ENCODE measurements at regions not wholly inside any gene's neighbourhood (a gene's known extent, or its start where the extent isn't known, plus 50 kb on each side); places are given as distances from the start of the nearest gene placed in this dataset.

DNA sequence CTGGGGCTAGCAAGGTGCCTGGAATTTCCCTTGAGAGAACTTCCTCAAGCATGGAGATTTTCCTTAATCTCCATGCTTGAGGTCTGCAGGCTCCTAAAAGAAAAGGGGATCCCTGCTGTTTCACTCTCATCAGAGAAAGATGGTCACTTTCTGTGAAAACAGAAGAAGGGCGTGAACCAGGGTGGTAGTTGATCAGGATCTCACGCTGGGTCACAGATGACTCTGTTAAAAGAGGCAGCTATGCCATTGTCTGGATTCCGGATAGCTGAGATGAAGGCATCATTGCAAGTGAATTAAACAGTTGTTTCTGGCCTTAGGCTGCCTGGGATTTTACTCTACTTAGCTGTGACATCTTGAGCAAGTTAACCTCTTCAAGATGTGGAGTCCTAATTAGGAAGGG is 525.9 kb downstream of the TYW1 start:
- peaks cover 0 to 18% (median 3%) of the 10 kb centered on the region in 5 donors for H3K4me1 ChIP-seq (ENCODE audit: control insufficient read depth in 5 of 5, insufficient read depth in 5 of 5, low read length in 5 of 5)
- no peaks in the 10 kb centered on the region for H3K27me3 ChIP-seq (ENCODE audit: control insufficient read depth in 5 of 5, insufficient read depth in 4 of 5, low read length in 5 of 5)
- H3K27ac ChIP-seq (ENCODE audit: low read depth, low read length): no peak overlapping the region
- no peaks in the 10 kb centered on the region for H3K9me3 ChIP-seq (ENCODE audit: control insufficient read depth in 5 of 5, low read length in 5 of 5)
- no peaks in the 10 kb centered on the region for H3K36me3 ChIP-seq (ENCODE audit: control insufficient read depth in 5 of 5, insufficient read depth in 5 of 5, low read length in 5 of 5)
- H3K4me3 ChIP-seq (ENCODE audit: low read depth in 1 of 5, low read length in 5 of 5): no peak overlapping the region
- H3K9ac ChIP-seq (ENCODE audit: low read length in 5 of 5): no peak overlapping the region

GRCh38 chr7:67523713-67524112 is 527.1 kb downstream of the TYW1 start:
- no peaks in the 10 kb centered on the region for H3K9me3 ChIP-seq (ENCODE audit: control insufficient read depth in 5 of 5, low read length in 5 of 5)

GRCh38 chr7:67525588-67525987 is 529.0 kb downstream of the TYW1 start:
- peaks cover 0 to 5% (median 0%) of the 10 kb centered on the region in 5 donors for H3K9me3 ChIP-seq (ENCODE audit: control insufficient read depth in 5 of 5, low read length in 5 of 5)
- no peak overlapping the region for H3K4me3 ChIP-seq (ENCODE audit: low read depth in 1 of 5, low read length in 5 of 5)
- no peaks in the 10 kb centered on the region for H3K36me3 ChIP-seq (ENCODE audit: control insufficient read depth in 5 of 5, insufficient read depth in 5 of 5, low read length in 5 of 5)
- H3K27ac ChIP-seq (ENCODE audit: low read depth, low read length): no peak overlapping the region
- H3K27me3 ChIP-seq (ENCODE audit: control insufficient read depth in 5 of 5, insufficient read depth in 4 of 5, low read length in 5 of 5): no peaks in the 10 kb centered on the region
- H3K4me1 ChIP-seq (ENCODE audit: control insufficient read depth in 5 of 5, insufficient read depth in 5 of 5, low read length in 5 of 5): no peaks in the 10 kb centered on the region
- no peak overlapping the region for H3K9ac ChIP-seq (ENCODE audit: low read length in 5 of 5)

More at GRCh38 chr7:67523713-67524112, 527.1 kb downstream of the TYW1 start:
- Histone ChIP-seq H3K27me3 (ENCODE audit: control insufficient read depth in 5 of 5, insufficient read depth in 4 of 5, low read length in 5 of 5) (no peaks in the 10 kb centered on the region), H3K4me1 (ENCODE audit: control insufficient read depth in 5 of 5, insufficient read depth in 5 of 5, low read length in 5 of 5) (peaks cover 0 to 8% (median 2%) of the 10 kb centered on the region in 5 donors), H3K36me3 (ENCODE audit: control insufficient read depth in 5 of 5, insufficient read depth in 5 of 5, low read length in 5 of 5) (no peaks in the 10 kb centered on the region), H3K27ac (ENCODE audit: low read depth, low read length) (no peak overlapping the region), H3K4me3 (ENCODE audit: low read depth in 1 of 5, low read length in 5 of 5) (no peak overlapping the region), H3K9ac (ENCODE audit: low read length in 5 of 5) (no peak overlapping the region)

DNA sequence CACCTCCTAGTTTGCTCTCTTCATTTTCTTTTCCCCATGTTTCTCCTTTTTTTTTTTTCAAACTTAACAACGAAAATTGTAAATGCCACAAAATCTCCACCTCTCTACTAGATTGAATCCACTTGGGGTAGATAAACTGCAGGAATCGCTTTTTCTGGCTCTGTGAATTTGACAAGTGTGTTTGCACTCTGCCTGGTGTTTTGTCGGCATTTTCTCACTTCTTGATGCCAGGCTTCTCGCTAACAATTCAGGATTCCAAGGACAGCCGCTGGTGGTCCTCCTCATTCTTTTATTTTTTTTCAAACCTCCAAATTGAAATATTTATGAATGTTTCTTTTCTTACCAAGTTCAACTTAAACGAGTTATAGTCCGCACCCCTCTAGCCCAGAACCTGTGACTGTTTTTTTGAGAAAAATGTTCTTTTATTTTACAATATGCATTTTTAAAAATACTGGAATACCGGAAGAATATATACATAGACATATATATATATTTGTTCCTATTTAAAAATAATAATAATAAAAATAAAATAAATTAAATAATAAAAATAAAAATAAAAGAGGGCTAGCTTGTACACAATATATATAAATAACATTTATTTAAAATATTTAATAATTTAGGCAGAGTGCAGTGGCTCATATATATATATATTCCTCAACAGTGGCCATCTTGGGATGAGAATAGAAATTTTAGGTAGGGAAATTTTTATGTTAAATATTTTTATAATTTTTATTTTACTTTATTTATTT is 538.8 kb downstream of the TYW1 start:
- H3K4me1 ChIP-seq (ENCODE audit: control insufficient read depth in 5 of 5, insufficient read depth in 5 of 5, low read length in 5 of 5): no peaks in the 10 kb centered on the region

GRCh38 chr7:67542916-67543315 is 546.3 kb downstream of the TYW1 start:
- Histone ChIP-seq H3K36me3 (ENCODE audit: control insufficient read depth in 5 of 5, insufficient read depth in 5 of 5, low read length in 5 of 5) (no peaks in the 10 kb centered on the region), H3K27me3 (ENCODE audit: control insufficient read depth in 5 of 5, insufficient read depth in 4 of 5, low read length in 5 of 5) (no peaks in the 10 kb centered on the region), H3K9ac (ENCODE audit: low read length in 5 of 5) (no peak overlapping the region), H3K4me3 (ENCODE audit: low read depth in 1 of 5, low read length in 5 of 5) (no peak overlapping the region), H3K4me1 (ENCODE audit: control insufficient read depth in 5 of 5, insufficient read depth in 5 of 5, low read length in 5 of 5) (no peaks in the 10 kb centered on the region), H3K9me3 (ENCODE audit: control insufficient read depth in 5 of 5, low read length in 5 of 5) (no peaks in the 10 kb centered on the region), H3K27ac (ENCODE audit: low read depth, low read length) (no peak overlapping the region)

More for the DNA sequence above, 538.8 kb downstream of the TYW1 start:
- Histone ChIP-seq H3K27ac (ENCODE audit: low read depth, low read length) (no peak overlapping the region), H3K4me3 (ENCODE audit: low read depth in 1 of 5, low read length in 5 of 5) (no peak overlapping the region), H3K36me3 (ENCODE audit: control insufficient read depth in 5 of 5, insufficient read depth in 5 of 5, low read length in 5 of 5) (no peaks in the 10 kb centered on the region), H3K27me3 (ENCODE audit: control insufficient read depth in 5 of 5, insufficient read depth in 4 of 5, low read length in 5 of 5) (no peaks in the 10 kb centered on the region), H3K9me3 (ENCODE audit: control insufficient read depth in 5 of 5, low read length in 5 of 5) (peaks cover 4 to 9% (median 5%) of the 10 kb centered on the region in 5 donors), H3K9ac (ENCODE audit: low read length in 5 of 5) (no peak overlapping the region)

DNA sequence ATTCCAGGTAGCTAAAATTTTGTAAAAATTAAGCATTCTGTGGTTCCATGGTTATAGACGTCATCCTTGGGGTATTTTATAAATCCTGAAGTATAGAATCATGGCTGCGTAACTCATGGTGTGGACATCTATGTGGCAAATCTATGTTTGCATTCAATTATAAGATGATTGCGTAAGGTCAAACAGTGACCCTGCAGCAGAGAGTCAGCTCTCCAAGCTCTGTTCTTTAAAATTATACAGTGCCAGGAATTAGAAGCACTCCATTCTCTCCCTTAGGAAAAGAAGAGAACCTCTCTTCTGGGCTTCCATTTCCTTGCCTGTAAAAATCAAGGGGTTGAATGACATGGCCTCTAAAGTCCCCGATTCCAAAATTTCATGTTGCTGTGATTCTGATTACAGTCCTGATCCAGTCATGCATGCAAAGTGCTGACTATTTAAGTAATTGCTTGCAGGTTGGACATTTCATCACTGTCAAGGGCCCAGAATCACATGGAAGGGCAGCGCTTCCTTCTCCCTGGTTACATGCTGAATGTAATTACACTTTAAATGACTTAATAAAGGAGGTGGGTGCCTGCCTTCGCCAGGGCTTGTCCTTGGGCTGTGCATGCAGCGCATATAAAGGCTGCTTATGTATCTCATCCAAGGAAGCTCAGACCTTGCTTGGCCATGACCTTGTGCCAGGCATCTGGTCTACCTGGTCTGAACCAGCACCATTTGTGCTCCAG is 550.7 kb downstream of the TYW1 start:
- Histone ChIP-seq H3K36me3 (ENCODE audit: control insufficient read depth in 5 of 5, insufficient read depth in 5 of 5, low read length in 5 of 5) (no peaks in the 10 kb centered on the region), H3K27ac (ENCODE audit: low read depth, low read length) (no peak overlapping the region), H3K9me3 (ENCODE audit: control insufficient read depth in 5 of 5, low read length in 5 of 5) (peaks cover 0 to 6% (median 0%) of the 10 kb centered on the region in 5 donors), H3K4me1 (ENCODE audit: control insufficient read depth in 5 of 5, insufficient read depth in 5 of 5, low read length in 5 of 5) (peaks cover 0 to 3% (median 0%) of the 10 kb centered on the region in 5 donors), H3K27me3 (ENCODE audit: control insufficient read depth in 5 of 5, insufficient read depth in 4 of 5, low read length in 5 of 5) (peaks cover 0 to 4% (median 0%) of the 10 kb centered on the region in 5 donors), H3K9ac (ENCODE audit: low read length in 5 of 5) (no peak overlapping the region), H3K4me3 (ENCODE audit: low read depth in 1 of 5, low read length in 5 of 5) (no peak overlapping the region)

DNA sequence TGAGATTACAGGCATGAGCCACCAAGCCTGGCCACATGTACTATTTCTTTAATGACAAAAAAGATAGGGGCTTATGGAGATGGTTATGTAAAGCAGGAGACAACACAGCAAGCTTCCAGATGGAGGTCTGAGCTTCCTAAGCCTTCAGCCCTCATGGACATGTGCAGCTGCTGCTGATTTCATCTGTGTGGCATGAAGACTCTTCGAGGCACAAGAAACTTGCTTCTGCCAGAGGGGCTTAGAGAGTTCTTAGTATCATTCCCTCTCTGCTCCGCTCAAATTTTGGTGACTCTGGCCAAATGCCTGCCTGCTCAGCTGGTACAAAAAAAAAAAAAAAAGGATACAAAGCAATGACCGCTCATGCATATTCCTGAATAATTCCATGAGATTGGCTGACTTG is 552.5 kb downstream of the TYW1 start:
- Histone ChIP-seq H3K36me3 (ENCODE audit: control insufficient read depth in 5 of 5, insufficient read depth in 5 of 5, low read length in 5 of 5) (no peaks in the 10 kb centered on the region), H3K9ac (ENCODE audit: low read length in 5 of 5) (no peak overlapping the region), H3K9me3 (ENCODE audit: control insufficient read depth in 5 of 5, low read length in 5 of 5) (peaks cover 0 to 6% (median 0%) of the 10 kb centered on the region in 5 donors), H3K27ac (ENCODE audit: low read depth, low read length) (no peak overlapping the region), H3K27me3 (ENCODE audit: control insufficient read depth in 5 of 5, insufficient read depth in 4 of 5, low read length in 5 of 5) (peaks cover 0 to 4% (median 0%) of the 10 kb centered on the region in 5 donors), H3K4me1 (ENCODE audit: control insufficient read depth in 5 of 5, insufficient read depth in 5 of 5, low read length in 5 of 5) (peaks cover 0 to 3% (median 0%) of the 10 kb centered on the region in 5 donors), H3K4me3 (ENCODE audit: low read depth in 1 of 5, low read length in 5 of 5) (no peak overlapping the region)

- peaks cover 0 to 6% (median 0%) of the 10 kb centered on the region in 5 donors for H3K9me3 ChIP-seq (ENCODE audit: control insufficient read depth in 5 of 5, low read length in 5 of 5)
- peaks cover 0 to 4% (median 0%) of the 10 kb centered on the region in 5 donors for H3K27me3 ChIP-seq (ENCODE audit: control insufficient read depth in 5 of 5, insufficient read depth in 4 of 5, low read length in 5 of 5)
- no peaks in the 10 kb centered on the region for H3K36me3 ChIP-seq (ENCODE audit: control insufficient read depth in 5 of 5, insufficient read depth in 5 of 5, low read length in 5 of 5)
- H3K4me1 ChIP-seq (ENCODE audit: control insufficient read depth in 5 of 5, insufficient read depth in 5 of 5, low read length in 5 of 5): peaks cover 0 to 3% (median 0%) of the 10 kb centered on the region in 5 donors
- H3K27ac ChIP-seq (ENCODE audit: low read depth, low read length): no peak overlapping the region
- H3K9ac ChIP-seq (ENCODE audit: low read length in 5 of 5): no peak overlapping the region
- H3K4me3 ChIP-seq (ENCODE audit: low read depth in 1 of 5, low read length in 5 of 5): no peak overlapping the region
Measured at GRCh38 chr7:67550801-67551436, 554.3 kb downstream of the TYW1 start.

DNA sequence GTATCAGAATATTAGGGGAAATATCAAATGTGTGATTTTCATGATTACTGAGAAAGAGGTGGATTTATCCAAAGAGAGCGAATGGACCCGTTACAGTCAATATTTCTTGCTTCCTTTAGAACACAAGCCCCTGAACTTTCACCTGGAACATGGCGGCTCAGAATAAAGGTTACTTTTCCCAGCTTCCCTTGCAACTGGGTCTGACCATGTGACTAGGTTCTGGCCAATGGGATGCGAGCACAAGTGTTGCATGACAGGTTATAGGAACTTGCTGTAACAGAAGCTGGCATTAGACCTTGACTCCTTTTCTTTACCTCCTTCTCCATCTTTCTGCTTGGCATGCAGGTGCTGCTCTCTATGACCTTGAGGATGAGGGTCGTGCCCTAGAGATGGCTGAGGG is 556.1 kb downstream of the TYW1 start:
- Histone ChIP-seq H3K27ac (ENCODE audit: low read depth, low read length) (no peak overlapping the region), H3K27me3 (ENCODE audit: control insufficient read depth in 5 of 5, insufficient read depth in 4 of 5, low read length in 5 of 5) (peaks cover 0 to 4% (median 0%) of the 10 kb centered on the region in 5 donors), H3K36me3 (ENCODE audit: control insufficient read depth in 5 of 5, insufficient read depth in 5 of 5, low read length in 5 of 5) (no peaks in the 10 kb centered on the region), H3K9me3 (ENCODE audit: control insufficient read depth in 5 of 5, low read length in 5 of 5) (peaks cover 0 to 6% (median 0%) of the 10 kb centered on the region in 5 donors), H3K4me1 (ENCODE audit: control insufficient read depth in 5 of 5, insufficient read depth in 5 of 5, low read length in 5 of 5) (peaks cover 0 to 3% (median 0%) of the 10 kb centered on the region in 5 donors), H3K4me3 (ENCODE audit: low read depth in 1 of 5, low read length in 5 of 5) (no peak overlapping the region), H3K9ac (ENCODE audit: low read length in 5 of 5) (no peak overlapping the region)

DNA sequence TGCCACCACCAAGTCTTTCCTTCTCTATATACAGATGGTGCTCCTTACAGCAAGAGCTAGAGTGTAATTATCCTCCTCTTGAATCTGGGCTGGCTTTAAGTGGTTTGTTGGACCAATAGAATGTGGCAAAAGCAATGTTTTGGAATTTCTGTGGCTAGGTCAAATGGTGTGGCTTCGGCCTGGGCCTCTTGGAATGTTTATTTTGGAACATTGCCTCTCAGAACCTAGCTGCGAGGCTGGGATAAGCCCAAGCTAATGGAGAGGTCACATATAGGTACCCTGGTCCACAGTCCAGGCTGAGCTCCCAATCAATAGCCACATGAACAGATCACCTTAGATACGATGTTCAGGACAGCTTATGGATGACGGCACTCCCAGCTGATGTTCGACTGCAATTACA is 556.7 kb downstream of the TYW1 start:
- Histone ChIP-seq H3K27me3 (ENCODE audit: control insufficient read depth in 5 of 5, insufficient read depth in 4 of 5, low read length in 5 of 5) (peaks cover 0 to 4% (median 0%) of the 10 kb centered on the region in 5 donors), H3K9me3 (ENCODE audit: control insufficient read depth in 5 of 5, low read length in 5 of 5) (peaks cover 0 to 6% (median 0%) of the 10 kb centered on the region in 5 donors), H3K27ac (ENCODE audit: low read depth, low read length) (no peak overlapping the region), H3K4me3 (ENCODE audit: low read depth in 1 of 5, low read length in 5 of 5) (no peak overlapping the region), H3K4me1 (ENCODE audit: control insufficient read depth in 5 of 5, insufficient read depth in 5 of 5, low read length in 5 of 5) (peaks cover 0 to 3% (median 0%) of the 10 kb centered on the region in 5 donors), H3K36me3 (ENCODE audit: control insufficient read depth in 5 of 5, insufficient read depth in 5 of 5, low read length in 5 of 5) (no peaks in the 10 kb centered on the region), H3K9ac (ENCODE audit: low read length in 5 of 5) (no peak overlapping the region)
